Mesenchymal stem cell (in vitro differentiated cells and primary cell): ENCODE measurements at regions not wholly inside any gene's neighbourhood (a gene's known extent, or its start where the extent isn't known, plus 50 kb on each side); places are given as distances from the start of the nearest gene placed in this dataset.

ENCODE experiments used
- DNase-seq: peaks from one replicate; pipeline ENCODE4 v3.0.0-alpha.2; 2013
- H2AFZ ChIP-seq: one replicate; pipeline ENCODE4 v1.6.1; 2013; ENCODE audit warnings: low read depth, mild to moderate bottlenecking, control low read depth, inconsistent platforms, low read length, moderate library complexity
- H2AK5ac ChIP-seq: 2 replicates; pipeline ENCODE4 v1.6.1; 2013; ENCODE audit warnings: low read length, moderate library complexity, mild to moderate bottlenecking, inconsistent platforms; ENCODE audit not compliant: severe bottlenecking
- H2BK120ac ChIP-seq: one replicate; pipeline ENCODE4 v1.6.1; 2013; ENCODE audit warnings: low read depth, mild to moderate bottlenecking, inconsistent platforms, low read length, moderate library complexity
- H2BK12ac ChIP-seq, 2 experiments: one replicate each; pipeline ENCODE4 v1.6.1; 2013; ENCODE audit warnings: inconsistent platforms in 2 of 2, low read length in 2 of 2, mild to moderate bottlenecking in 2 of 2, moderate library complexity in 2 of 2, control low read depth in 1 of 2
- H2BK15ac ChIP-seq: one replicate; pipeline ENCODE4 v1.6.1; 2013; ENCODE audit warnings: mild to moderate bottlenecking, low read depth, inconsistent platforms; ENCODE audit not compliant: poor library complexity, severe bottlenecking
- H2BK5ac ChIP-seq: 2 replicates; pipeline ENCODE4 v1.6.1; 2013; ENCODE audit warnings: low read depth, mild to moderate bottlenecking, low read length, control low read depth, inconsistent platforms; ENCODE audit not compliant: poor library complexity, severe bottlenecking
- H3K14ac ChIP-seq, 2 experiments: one replicate each; pipeline ENCODE4 v1.6.1; 2013; ENCODE audit warnings: inconsistent platforms in 2 of 2, low read length in 2 of 2, control low read depth in 1 of 2, mild to moderate bottlenecking in 1 of 2, moderate library complexity in 1 of 2
- H3K18ac ChIP-seq, 2 experiments: one replicate each; pipeline ENCODE4 v1.6.1; 2013; ENCODE audit warnings: inconsistent platforms in 2 of 2, low read length in 2 of 2, control low read depth in 1 of 2, low read depth in 1 of 2, mild to moderate bottlenecking in 1 of 2
- H3K23ac ChIP-seq, 2 experiments: one replicate each; pipeline ENCODE4 v1.6.1; 2013; ENCODE audit warnings: inconsistent platforms in 2 of 2, low read length in 2 of 2, mild to moderate bottlenecking in 2 of 2, moderate library complexity in 2 of 2, control low read depth in 1 of 2
- H3K27ac ChIP-seq: 2 replicates; pipeline ENCODE4 v1.5.1; 2013; ENCODE audit warnings: mild to moderate bottlenecking, moderate library complexity, low read length, control low read depth, inconsistent platforms; ENCODE audit not compliant: poor library complexity, severe bottlenecking
- H3K27me3 ChIP-seq, 2 experiments: 2 replicates each; pipeline versions ENCODE4 v1.6.1 to v1.7.0; 2013; ENCODE audit warnings: low read length in 2 of 2, mild to moderate bottlenecking in 2 of 2, moderate library complexity in 2 of 2, control low read depth in 1 of 2, inconsistent platforms in 1 of 2; ENCODE audit not compliant: control insufficient read depth in 1 of 2, insufficient read depth in 1 of 2
- H3K36me3 ChIP-seq, 2 experiments: 2 replicates each; pipeline versions ENCODE4 v1.6.1 to v1.7.0; 2013; ENCODE audit warnings: low read length in 2 of 2, control low read depth in 1 of 2, inconsistent platforms in 1 of 2, low read depth in 1 of 2, mild to moderate bottlenecking in 1 of 2; ENCODE audit not compliant: insufficient read depth in 2 of 2, control insufficient read depth in 1 of 2
- H3K4ac ChIP-seq, 2 experiments: one replicate each; pipeline ENCODE4 v1.6.1; 2013; ENCODE audit warnings: inconsistent platforms in 2 of 2, low read length in 2 of 2, mild to moderate bottlenecking in 2 of 2, moderate library complexity in 2 of 2, control low read depth in 1 of 2, low read depth in 1 of 2
- H3K4me1 ChIP-seq: 2 replicates; pipeline ENCODE4 v1.6.1; 2013; ENCODE audit warnings: low read depth, low read length, control low read depth; ENCODE audit not compliant: control insufficient read depth, insufficient read depth
- H3K4me2 ChIP-seq: 2 replicates; pipeline ENCODE4 v1.6.1; 2013; ENCODE audit warnings: low read length, mild to moderate bottlenecking, inconsistent platforms; ENCODE audit not compliant: poor library complexity, severe bottlenecking
- H3K4me3 ChIP-seq, 2 experiments: 2 replicates each; pipeline versions ENCODE4 v1.5.1 to v1.7.0; 2013; ENCODE audit warnings: low read length in 2 of 2, mild to moderate bottlenecking in 2 of 2, control low read depth in 1 of 2, low read depth in 1 of 2; ENCODE audit not compliant: insufficient read depth in 1 of 2
- H3K79me1 ChIP-seq: replicated peaks from 2 replicates; pipeline ENCODE4 v1.6.1; 2013; ENCODE audit warnings: mild to moderate bottlenecking, control low read depth, low read length, inconsistent platforms; ENCODE audit not compliant: poor library complexity, severe bottlenecking
- H3K9ac ChIP-seq: 2 replicates; pipeline ENCODE4 v1.7.0; 2013; ENCODE audit warnings: mild to moderate bottlenecking, low read length, moderate library complexity
- H3K9me3 ChIP-seq: 2 replicates; pipeline ENCODE4 v1.7.0; 2013; ENCODE audit warnings: mild to moderate bottlenecking, low read length; ENCODE audit not compliant: control insufficient read depth
- H4K8ac ChIP-seq: one replicate; pipeline ENCODE4 v1.6.1; 2013; ENCODE audit warnings: inconsistent platforms, mild to moderate bottlenecking, low read length, moderate library complexity
- H4K91ac ChIP-seq: one replicate; pipeline ENCODE4 v1.6.1; 2013; ENCODE audit warnings: mild to moderate bottlenecking, low read length, inconsistent platforms
- WGBS: methylation state at CpG from one replicate; pipeline ENCODE4 v1.1.7; 2013; ENCODE audit warnings: mixed read lengths; 5-methylcytosine and 5-hydroxymethylcytosine counted together

DNA sequence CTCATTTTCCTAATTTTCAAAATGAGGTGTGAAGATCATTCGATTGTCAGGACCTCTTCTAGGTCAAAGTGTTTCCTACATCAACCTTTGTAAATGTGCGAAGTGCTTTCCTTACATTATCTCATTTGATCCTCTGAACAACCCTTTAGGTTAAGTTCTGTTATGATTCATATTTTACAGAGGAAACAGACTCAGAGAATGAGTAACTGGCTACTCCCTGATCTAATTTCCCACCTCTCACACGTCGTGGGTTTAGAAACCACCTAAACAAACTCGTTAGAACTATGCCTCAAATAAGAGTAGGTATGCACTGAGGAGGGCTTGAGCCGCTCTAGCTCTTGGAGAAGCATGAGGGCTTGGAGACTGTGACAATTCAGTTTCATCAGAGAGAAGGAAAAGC is 148.6 kb downstream of the CD47 start:
- Histone ChIP-seq H3K14ac (no peak overlapping the region), H3K27me3 (no peaks in the 10 kb centered on the region), H2AK5ac (no peak overlapping the region), H4K91ac (no peak overlapping the region), H3K9me3 (no peaks in the 10 kb centered on the region), H2BK12ac (no peak overlapping the region), H3K79me1 (no peaks in the 10 kb centered on the region), H3K9ac (no peak overlapping the region), H3K27ac (no peak overlapping the region), H3K18ac (no peak overlapping the region), H2BK15ac (no peak overlapping the region), H3K4ac (no peak overlapping the region), H4K8ac (no peak overlapping the region), H3K4me3 (no peak overlapping the region), H3K4me1 (no peaks in the 10 kb centered on the region), H2AFZ (no peak overlapping the region), H3K4me2 (no peak overlapping the region), H3K23ac (no peak overlapping the region), H2BK5ac (no peak overlapping the region), H2BK120ac (no peak overlapping the region), H3K36me3 (no peaks in the 10 kb centered on the region)
- 79% methylated on average over 5 of the region's 6 CpGs for WGBS
- no peak for DNase-seq

DNA sequence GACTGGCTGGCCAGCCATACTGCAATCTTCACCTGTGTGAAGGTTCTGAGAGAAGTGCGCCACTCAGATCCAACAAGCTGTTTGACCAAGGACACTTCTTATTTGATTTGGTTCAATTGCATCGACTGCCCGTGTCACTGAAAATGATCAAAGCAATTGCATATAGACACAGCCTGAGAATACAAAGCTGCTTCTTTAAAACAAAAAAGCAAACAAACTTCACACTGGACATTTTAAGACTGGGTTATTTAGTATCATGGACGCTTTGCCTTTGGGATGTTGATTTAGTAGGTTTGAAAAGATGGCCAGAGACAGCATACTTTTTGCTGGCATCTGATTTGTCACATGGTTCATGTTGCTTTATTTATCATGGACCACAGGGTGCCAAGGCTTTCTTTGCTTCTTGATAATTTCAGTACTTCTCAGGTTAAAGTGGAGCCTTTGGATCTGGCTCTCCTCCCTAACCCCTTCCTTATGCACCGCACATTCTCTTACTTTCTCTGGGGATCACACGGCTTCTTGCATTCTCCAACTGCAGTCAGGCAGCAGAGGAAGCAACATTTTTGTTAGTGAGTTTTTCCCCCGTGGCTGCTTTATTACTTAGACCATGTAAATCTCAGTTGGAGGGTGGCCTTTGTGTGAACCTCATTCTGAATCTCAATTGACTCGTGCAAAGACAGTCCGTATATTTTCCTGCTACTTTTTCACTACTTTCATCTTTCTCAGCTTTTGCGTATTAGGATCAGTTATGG is 151.0 kb downstream of the CD47 start:
- Histone ChIP-seq H3K18ac (no peak overlapping the region), H3K4me2 (no peak overlapping the region), H3K14ac (no peak overlapping the region), H2BK120ac (no peak overlapping the region), H2AFZ (no peak overlapping the region), H3K9ac (no peak overlapping the region), H2BK12ac (no peak overlapping the region), H2AK5ac (no peak overlapping the region), H4K8ac (no peak overlapping the region), H3K79me1 (no peaks in the 10 kb centered on the region), H2BK5ac (no peak overlapping the region), H3K4ac (no peak overlapping the region), H3K23ac (no peak overlapping the region), H3K27me3 (no peaks in the 10 kb centered on the region), H3K9me3 (no peaks in the 10 kb centered on the region), H3K36me3 (no peaks in the 10 kb centered on the region), H3K27ac (no peak overlapping the region), H3K4me1 (no peaks in the 10 kb centered on the region), H2BK15ac (no peak overlapping the region), H4K91ac (no peak overlapping the region), H3K4me3 (no peak overlapping the region)
- no peak for DNase-seq
- 80% methylated on average over 7 of the region's 10 CpGs for WGBS

DNA sequence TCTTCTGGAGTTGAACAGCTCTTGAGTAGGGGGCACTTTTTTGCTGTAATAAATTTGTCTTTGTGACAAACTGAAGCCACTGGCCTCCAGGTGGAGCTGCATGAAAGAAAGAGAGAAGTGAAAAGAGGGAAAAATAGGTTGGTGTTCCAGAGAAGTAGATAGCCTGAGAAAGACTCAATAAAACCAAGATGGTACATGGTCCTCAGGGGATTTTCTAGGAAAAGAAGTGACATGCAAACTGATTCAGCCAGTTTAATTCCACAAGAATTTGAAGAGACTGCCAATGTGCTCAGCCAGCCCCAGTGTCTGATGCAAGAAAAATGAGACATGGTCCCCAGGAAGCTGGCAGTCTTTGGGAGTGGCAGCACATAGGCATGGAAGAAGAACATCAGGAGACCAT is 152.7 kb downstream of the CD47 start:
- no peak overlapping the region for H3K4me2 ChIP-seq
- no peak overlapping the region for H2AK5ac ChIP-seq
- no peaks in the 10 kb centered on the region for H3K79me1 ChIP-seq
- H3K23ac ChIP-seq = no peak overlapping the region
- no peak overlapping the region for H3K4me3 ChIP-seq
- H2BK120ac ChIP-seq = no peak overlapping the region
- DNase-seq = peak; percentile 45
- no peaks in the 10 kb centered on the region for H3K36me3 ChIP-seq
- H4K91ac ChIP-seq = no peak overlapping the region
- H2BK12ac ChIP-seq = no peak overlapping the region
- H3K4ac ChIP-seq = no peak overlapping the region
- H3K4me1 ChIP-seq = no peaks in the 10 kb centered on the region
- H3K18ac ChIP-seq = no peak overlapping the region
- no peak overlapping the region for H2BK15ac ChIP-seq
- no peak overlapping the region for H3K14ac ChIP-seq
- H2BK5ac ChIP-seq = no peak overlapping the region
- H4K8ac ChIP-seq = no peak overlapping the region
- H3K27me3 ChIP-seq = no peaks in the 10 kb centered on the region
- H3K9ac ChIP-seq = no peak overlapping the region
- H3K27ac ChIP-seq = no peak overlapping the region
- H2AFZ ChIP-seq = no peak overlapping the region
- H3K9me3 ChIP-seq = no peaks in the 10 kb centered on the region

DNA sequence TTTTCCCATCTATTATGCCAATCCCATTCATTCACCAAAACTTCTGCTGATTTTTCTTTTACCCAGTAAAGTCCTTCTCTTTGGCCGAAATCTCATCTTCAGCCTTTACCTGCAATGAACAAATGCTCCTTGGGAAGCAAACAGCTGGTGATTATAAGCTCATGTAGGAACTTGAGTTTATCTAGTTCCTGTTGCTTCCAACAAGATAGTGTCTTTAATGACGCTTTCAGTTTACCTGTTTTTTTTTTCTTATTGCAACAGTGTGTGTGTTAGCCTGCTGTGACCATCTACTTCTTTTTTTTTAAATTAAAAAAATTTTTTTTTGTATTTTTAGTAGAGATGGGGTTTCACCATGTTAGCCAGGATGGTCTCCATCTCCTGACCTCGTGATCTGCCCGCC is 156.0 kb downstream of the CD47 start:
- H3K4ac ChIP-seq = no peak overlapping the region
- no peak overlapping the region for H2AK5ac ChIP-seq
- H3K18ac ChIP-seq = no peak overlapping the region
- 73% methylated on average over 3 of the region's 4 CpGs for WGBS
- H3K36me3 ChIP-seq = no peaks in the 10 kb centered on the region
- no peak overlapping the region for H4K8ac ChIP-seq
- H2BK120ac ChIP-seq = no peak overlapping the region
- no peak overlapping the region for H3K27ac ChIP-seq
- no peak overlapping the region for H2BK15ac ChIP-seq
- no peaks in the 10 kb centered on the region for H3K4me1 ChIP-seq
- H4K91ac ChIP-seq = no peak overlapping the region
- no peak overlapping the region for H3K4me2 ChIP-seq
- H2BK12ac ChIP-seq = no peak overlapping the region
- no peaks in the 10 kb centered on the region for H3K79me1 ChIP-seq
- no peak overlapping the region for H3K9ac ChIP-seq
- H3K14ac ChIP-seq = no peak overlapping the region
- H3K27me3 ChIP-seq = no peaks in the 10 kb centered on the region
- H2AFZ ChIP-seq = no peak overlapping the region
- H3K4me3 ChIP-seq = no peak overlapping the region
- DNase-seq = no peak
- H2BK5ac ChIP-seq = no peak overlapping the region
- no peak overlapping the region for H3K23ac ChIP-seq
- H3K9me3 ChIP-seq = no peaks in the 10 kb centered on the region
